ENCODE measurements at regions not wholly inside any gene's neighbourhood (a gene's known extent, or its start where the extent isn't known, plus 50 kb on each side); places are given as distances from the start of the nearest gene placed in this dataset.

- TF ChIP-seq EZH2phosphoT487 (IDR thresholded peaks at IDR 0.05; ENCODE audit: low read depth): no peak
- TF ChIP-seq, protein P1, sequence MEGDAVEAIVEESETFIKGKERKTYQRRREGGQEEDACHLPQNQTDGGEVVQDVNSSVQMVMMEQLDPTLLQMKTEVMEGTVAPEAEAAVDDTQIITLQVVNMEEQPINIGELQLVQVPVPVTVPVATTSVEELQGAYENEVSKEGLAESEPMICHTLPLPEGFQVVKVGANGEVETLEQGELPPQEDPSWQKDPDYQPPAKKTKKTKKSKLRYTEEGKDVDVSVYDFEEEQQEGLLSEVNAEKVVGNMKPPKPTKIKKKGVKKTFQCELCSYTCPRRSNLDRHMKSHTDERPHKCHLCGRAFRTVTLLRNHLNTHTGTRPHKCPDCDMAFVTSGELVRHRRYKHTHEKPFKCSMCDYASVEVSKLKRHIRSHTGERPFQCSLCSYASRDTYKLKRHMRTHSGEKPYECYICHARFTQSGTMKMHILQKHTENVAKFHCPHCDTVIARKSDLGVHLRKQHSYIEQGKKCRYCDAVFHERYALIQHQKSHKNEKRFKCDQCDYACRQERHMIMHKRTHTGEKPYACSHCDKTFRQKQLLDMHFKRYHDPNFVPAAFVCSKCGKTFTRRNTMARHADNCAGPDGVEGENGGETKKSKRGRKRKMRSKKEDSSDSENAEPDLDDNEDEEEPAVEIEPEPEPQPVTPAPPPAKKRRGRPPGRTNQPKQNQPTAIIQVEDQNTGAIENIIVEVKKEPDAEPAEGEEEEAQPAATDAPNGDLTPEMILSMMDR (IDR thresholded peaks at IDR 0.05; ENCODE audit: low read depth, low read length): no peak
- Histone ChIP-seq H3K4me1 (ENCODE audit: low read length) (peaks cover 6% of the 10 kb centered on the region; the same call in 1 of the 2 replicates), H3K27ac (ENCODE audit: low read length) (no peak overlapping the region), H3K79me2 (ENCODE audit: low read length) (no peaks in the 10 kb centered on the region), H3K36me3 (replicated peaks; ENCODE audit: low read depth, low read length) (no peaks in the 10 kb centered on the region), H3K4me2 (ENCODE audit: low read length) (no peak overlapping the region), H3K9ac (ENCODE audit: low read length) (no peak overlapping the region), H3K27me3 (ENCODE audit: low read depth, low read length) (no peaks in the 10 kb centered on the region), H3K4me3 (ENCODE audit: low read length) (no peak overlapping the region), H2AFZ (ENCODE audit: low read depth, low read length) (no peak overlapping the region), H3K9me3 (ENCODE audit: insufficient read depth, low read length) (no peaks in the 10 kb centered on the region), H4K20me1 (ENCODE audit: insufficient read depth, low read length) (no peaks in the 10 kb centered on the region)
These were observed 405.9 kb upstream of the HS6ST1 start for GRCh38 chr2:128724547-128724946.

DNA sequence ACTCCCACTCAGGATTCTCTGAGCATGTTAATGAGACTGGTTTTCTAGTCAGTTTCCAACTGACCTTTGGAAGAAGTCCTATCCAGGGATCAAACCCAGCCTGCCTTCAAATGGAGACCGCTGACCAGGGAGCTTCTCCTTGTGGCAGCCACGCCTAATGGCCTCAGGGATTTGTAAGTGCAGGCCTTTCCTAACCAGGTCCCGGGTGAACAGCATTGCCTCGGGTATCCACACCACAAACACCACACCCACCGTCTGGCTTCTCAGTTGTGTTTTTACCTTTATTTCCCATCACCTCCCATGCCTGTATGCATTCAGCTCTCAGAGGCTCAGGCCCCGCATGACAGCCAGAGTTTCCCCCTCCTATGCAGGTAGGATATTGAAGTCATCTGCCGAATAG is 406.3 kb upstream of the HS6ST1 start:
- no peak overlapping the region for H3K4me3 ChIP-seq (ENCODE audit: low read length)
- H3K4me1 ChIP-seq (ENCODE audit: low read length): peaks cover 6% of the 10 kb centered on the region; the same call in 1 of the 2 replicates
- no peak overlapping the region for H3K4me2 ChIP-seq (ENCODE audit: low read length)
- H3K27me3 ChIP-seq (ENCODE audit: low read depth, low read length): no peaks in the 10 kb centered on the region
- H4K20me1 ChIP-seq (ENCODE audit: insufficient read depth, low read length): no peaks in the 10 kb centered on the region
- TF ChIP-seq, protein P1 (IDR thresholded peaks at IDR 0.05; ENCODE audit: low read depth, low read length): no peak
- TF ChIP-seq EZH2phosphoT487 (IDR thresholded peaks at IDR 0.05; ENCODE audit: low read depth): no peak
- no peak overlapping the region for H3K27ac ChIP-seq (ENCODE audit: low read length)
- H2AFZ ChIP-seq (ENCODE audit: low read depth, low read length): no peak overlapping the region
- no peaks in the 10 kb centered on the region for H3K79me2 ChIP-seq (ENCODE audit: low read length)
- no peaks in the 10 kb centered on the region for H3K36me3 ChIP-seq (replicated peaks; ENCODE audit: low read depth, low read length)
- no peaks in the 10 kb centered on the region for H3K9me3 ChIP-seq (ENCODE audit: insufficient read depth, low read length)
- no peak overlapping the region for H3K9ac ChIP-seq (ENCODE audit: low read length)

DNA sequence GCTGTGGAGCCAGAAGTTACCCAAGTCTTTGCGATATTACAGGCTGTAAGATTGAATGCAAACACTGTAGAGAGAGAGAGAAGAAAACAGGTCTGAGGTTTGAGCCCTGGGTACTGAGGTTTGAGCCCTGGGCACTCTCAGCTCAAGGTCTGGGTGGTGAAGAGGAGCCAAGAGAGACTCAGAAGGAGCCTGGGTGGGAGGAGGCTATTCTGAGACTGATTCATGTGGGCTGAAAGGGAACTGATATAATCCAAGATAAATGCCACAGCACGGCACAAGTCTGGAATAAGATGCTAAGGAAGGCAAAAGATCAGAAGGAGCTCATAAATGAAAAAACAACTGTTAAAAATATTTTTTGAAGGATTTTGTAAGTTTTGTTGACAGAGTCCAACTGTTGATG is 407.6 kb upstream of the HS6ST1 start:
- Histone ChIP-seq H2AFZ (ENCODE audit: low read depth, low read length) (no peak overlapping the region), H3K27ac (ENCODE audit: low read length) (no peak overlapping the region)

GRCh38 chr2:128726911-128727310 is 408.2 kb upstream of the HS6ST1 start:
- no peak overlapping the region for H3K4me2 ChIP-seq (ENCODE audit: low read length)
- H3K9me3 ChIP-seq (ENCODE audit: insufficient read depth, low read length): no peaks in the 10 kb centered on the region
- H4K20me1 ChIP-seq (ENCODE audit: insufficient read depth, low read length): no peaks in the 10 kb centered on the region
- no peak overlapping the region for H3K9ac ChIP-seq (ENCODE audit: low read length)
- H3K4me3 ChIP-seq (ENCODE audit: low read length): no peak overlapping the region
- H3K27me3 ChIP-seq (ENCODE audit: low read depth, low read length): no peaks in the 10 kb centered on the region
- H2AFZ ChIP-seq (ENCODE audit: low read depth, low read length): no peak overlapping the region
- H3K79me2 ChIP-seq (ENCODE audit: low read length): no peaks in the 10 kb centered on the region
- no peaks in the 10 kb centered on the region for H3K36me3 ChIP-seq (replicated peaks; ENCODE audit: low read depth, low read length)
- H3K4me1 ChIP-seq (ENCODE audit: low read length): peaks cover 6% of the 10 kb centered on the region; the same call in 1 of the 2 replicates
- H3K27ac ChIP-seq (ENCODE audit: low read length): no peak overlapping the region
- TF ChIP-seq EZH2phosphoT487 (IDR thresholded peaks at IDR 0.05; ENCODE audit: low read depth): no peak

More for the DNA sequence above, 407.6 kb upstream of the HS6ST1 start:
- H3K9ac ChIP-seq (ENCODE audit: low read length): no peak overlapping the region
- no peaks in the 10 kb centered on the region for H4K20me1 ChIP-seq (ENCODE audit: insufficient read depth, low read length)
- TF ChIP-seq EZH2phosphoT487 (IDR thresholded peaks at IDR 0.05; ENCODE audit: low read depth): no peak
- TF ChIP-seq, protein P1 (IDR thresholded peaks at IDR 0.05; ENCODE audit: low read depth, low read length): no peak
- no peaks in the 10 kb centered on the region for H3K79me2 ChIP-seq (ENCODE audit: low read length)
- no peaks in the 10 kb centered on the region for H3K9me3 ChIP-seq (ENCODE audit: insufficient read depth, low read length)
- no peaks in the 10 kb centered on the region for H3K36me3 ChIP-seq (replicated peaks; ENCODE audit: low read depth, low read length)
- H3K4me3 ChIP-seq (ENCODE audit: low read length): no peak overlapping the region
- no peaks in the 10 kb centered on the region for H3K27me3 ChIP-seq (ENCODE audit: low read depth, low read length)
- peaks cover 6% of the 10 kb centered on the region; the same call in 1 of the 2 replicates for H3K4me1 ChIP-seq (ENCODE audit: low read length)
- no peak overlapping the region for H3K4me2 ChIP-seq (ENCODE audit: low read length)
